Tibial nerve (tissue), 4 donors: ENCODE measurements at regions not wholly inside any gene's neighbourhood (a gene's known extent, or its start where the extent isn't known, plus 50 kb on each side); places are given as distances from the start of the nearest gene placed in this dataset.

ENCODE experiments used
- DNase-seq, 2 donors: peaks; one replicate each; pipeline ENCODE4 v3.0.0-alpha.2; 2019; ENCODE audit warnings: low spot score in 2 of 2
- H3K27ac ChIP-seq, 4 donors: fragments of 200-600 bp; sonication (generic) in 3 of 4; one replicate each; pipeline ENCODE4 v1.5.1; 2017 to 2019; ENCODE audit warnings: mild to moderate bottlenecking in 1 of 4
- H3K27me3 ChIP-seq, 2 donors: fragments of 200-600 bp; sonication (generic) in 1 of 2; one replicate each; pipeline versions ENCODE4 v1.5.1 to v1.6.0; 2017 to 2019
- H3K36me3 ChIP-seq, 3 donors: fragments of 200-600 bp; sonication (generic); one replicate each; pipeline ENCODE4 v1.5.1; 2018 to 2019
- H3K4me1 ChIP-seq, 4 donors: fragments of 200-600 bp; sonication (generic) in 3 of 4; one replicate each; pipeline ENCODE4 v1.5.1; 2017 to 2019
- H3K4me3 ChIP-seq, 4 donors: fragments of 200-600 bp; sonication (generic) in 3 of 4; one replicate each; pipeline ENCODE4 v1.5.1; 2017 to 2019; ENCODE audit warnings: mild to moderate bottlenecking in 1 of 4, moderate library complexity in 1 of 4
- H3K9me3 ChIP-seq, 4 donors: fragments of 200-600 bp; sonication (generic) in 3 of 4; one replicate each; pipeline ENCODE4 v1.5.1; 2017 to 2019
- EP300 ChIP-seq, 2 donors: sonication (generic); formaldehyde crosslinking; IDR thresholded peaks; one replicate each; pipeline ENCODE4 v1.6.1; 2017; ENCODE audit warnings: antibody characterized with exemption in 2 of 2, mild to moderate bottlenecking in 1 of 2
- POLR2A ChIP-seq, 2 donors: fragments of 450-650 bp; IDR thresholded peaks; one replicate each; pipeline ENCODE4 v1.6.1; 2017; ENCODE audit warnings: antibody characterized with exemption in 2 of 2, mild to moderate bottlenecking in 2 of 2, moderate library complexity in 2 of 2
- WGBS, 2 donors: methylation state at CpG; one replicate each; pipeline ENCODE4 v1.1.5; 2018; 5-methylcytosine and 5-hydroxymethylcytosine counted together
- TF ChIP-seq, protein P1 (sequence below), 5 experiments: fragments of 200-600 bp in 3 of 5; fragments of 450-650 bp in 2 of 5; sonication (generic) in 3 of 5; IDR thresholded peaks; one replicate each; pipeline ENCODE4 v1.5.1; 2016 to 2019; ENCODE audit warnings: antibody characterized with exemption in 5 of 5, mild to moderate bottlenecking in 3 of 5, moderate library complexity in 2 of 5

- H3K4me1 ChIP-seq: no peaks in the 10 kb centered on the region
- no peaks in the 10 kb centered on the region for H3K36me3 ChIP-seq
- 87 to 90% methylated on average over 4 of the region's 4 CpGs for WGBS, 2 donors
- no peak overlapping the region for H3K4me3 ChIP-seq
- H3K27me3 ChIP-seq: no peaks in the 10 kb centered on the region
- H3K27ac ChIP-seq: no peak overlapping the region
- TF ChIP-seq POLR2A (IDR thresholded peaks at IDR 0.05): no peak
- TF ChIP-seq, protein P1, sequence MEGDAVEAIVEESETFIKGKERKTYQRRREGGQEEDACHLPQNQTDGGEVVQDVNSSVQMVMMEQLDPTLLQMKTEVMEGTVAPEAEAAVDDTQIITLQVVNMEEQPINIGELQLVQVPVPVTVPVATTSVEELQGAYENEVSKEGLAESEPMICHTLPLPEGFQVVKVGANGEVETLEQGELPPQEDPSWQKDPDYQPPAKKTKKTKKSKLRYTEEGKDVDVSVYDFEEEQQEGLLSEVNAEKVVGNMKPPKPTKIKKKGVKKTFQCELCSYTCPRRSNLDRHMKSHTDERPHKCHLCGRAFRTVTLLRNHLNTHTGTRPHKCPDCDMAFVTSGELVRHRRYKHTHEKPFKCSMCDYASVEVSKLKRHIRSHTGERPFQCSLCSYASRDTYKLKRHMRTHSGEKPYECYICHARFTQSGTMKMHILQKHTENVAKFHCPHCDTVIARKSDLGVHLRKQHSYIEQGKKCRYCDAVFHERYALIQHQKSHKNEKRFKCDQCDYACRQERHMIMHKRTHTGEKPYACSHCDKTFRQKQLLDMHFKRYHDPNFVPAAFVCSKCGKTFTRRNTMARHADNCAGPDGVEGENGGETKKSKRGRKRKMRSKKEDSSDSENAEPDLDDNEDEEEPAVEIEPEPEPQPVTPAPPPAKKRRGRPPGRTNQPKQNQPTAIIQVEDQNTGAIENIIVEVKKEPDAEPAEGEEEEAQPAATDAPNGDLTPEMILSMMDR (IDR thresholded peaks at IDR 0.05): no peak
- TF ChIP-seq EP300 (IDR thresholded peaks at IDR 0.05): no peak
- peaks cover 0 to 4% (median 0%) of the 10 kb centered on the region in 4 donors for H3K9me3 ChIP-seq
- DNase-seq: no peak
These were observed 411.5 kb downstream of the PLK2 start for GRCh38 chr5:58048185-58048925.

DNA sequence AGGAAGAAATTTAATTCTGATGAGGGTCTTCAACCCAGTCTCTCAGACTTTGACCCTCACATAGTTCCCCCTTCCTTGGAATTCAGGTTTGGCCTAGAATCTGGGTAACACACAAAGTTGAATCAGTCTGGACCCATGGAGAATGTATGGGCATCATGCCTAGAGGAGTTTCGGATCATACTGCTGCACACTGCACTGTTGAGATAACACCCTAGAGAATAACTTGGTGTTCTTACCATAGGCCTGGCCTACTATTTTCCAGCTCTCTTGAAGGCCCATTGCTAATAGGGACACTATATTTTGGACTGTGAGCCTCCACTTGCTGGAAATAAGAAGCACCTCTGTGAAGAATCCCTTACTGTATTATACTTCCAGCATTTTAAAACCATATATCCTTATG is 413.5 kb downstream of the PLK2 start:
- WGBS, 2 donors: 68 to 75% methylated on average over 1 of the region's 1 CpG
- H3K4me1 ChIP-seq: no peaks in the 10 kb centered on the region
- DNase-seq: no peak

GRCh38 chr5:58044166-58044565 is 415.7 kb downstream of the PLK2 start:
- H3K4me1 ChIP-seq: no peaks in the 10 kb centered on the region
- H3K9me3 ChIP-seq: no peaks in the 10 kb centered on the region
- TF ChIP-seq POLR2A (IDR thresholded peaks at IDR 0.05) (no peak), EP300 (IDR thresholded peaks at IDR 0.05) (no peak)
- TF ChIP-seq, protein P1 (IDR thresholded peaks at IDR 0.05): no peak
- H3K27me3 ChIP-seq: no peaks in the 10 kb centered on the region
- WGBS, 2 donors: 85 to 88% methylated on average over 6 of the region's 6 CpGs
- H3K4me3 ChIP-seq: no peak overlapping the region
- no peak overlapping the region for H3K27ac ChIP-seq
- DNase-seq: no peak
- H3K36me3 ChIP-seq: no peaks in the 10 kb centered on the region

More for the DNA sequence above, 413.5 kb downstream of the PLK2 start:
- Histone ChIP-seq H3K36me3 (no peaks in the 10 kb centered on the region), H3K27me3 (no peaks in the 10 kb centered on the region), H3K4me3 (no peak overlapping the region), H3K9me3 (no peaks in the 10 kb centered on the region), H3K27ac (no peak overlapping the region)
- TF ChIP-seq EP300 (IDR thresholded peaks at IDR 0.05) (no peak), POLR2A (IDR thresholded peaks at IDR 0.05) (no peak)
- TF ChIP-seq, protein P1 (IDR thresholded peaks at IDR 0.05): no peak

DNA sequence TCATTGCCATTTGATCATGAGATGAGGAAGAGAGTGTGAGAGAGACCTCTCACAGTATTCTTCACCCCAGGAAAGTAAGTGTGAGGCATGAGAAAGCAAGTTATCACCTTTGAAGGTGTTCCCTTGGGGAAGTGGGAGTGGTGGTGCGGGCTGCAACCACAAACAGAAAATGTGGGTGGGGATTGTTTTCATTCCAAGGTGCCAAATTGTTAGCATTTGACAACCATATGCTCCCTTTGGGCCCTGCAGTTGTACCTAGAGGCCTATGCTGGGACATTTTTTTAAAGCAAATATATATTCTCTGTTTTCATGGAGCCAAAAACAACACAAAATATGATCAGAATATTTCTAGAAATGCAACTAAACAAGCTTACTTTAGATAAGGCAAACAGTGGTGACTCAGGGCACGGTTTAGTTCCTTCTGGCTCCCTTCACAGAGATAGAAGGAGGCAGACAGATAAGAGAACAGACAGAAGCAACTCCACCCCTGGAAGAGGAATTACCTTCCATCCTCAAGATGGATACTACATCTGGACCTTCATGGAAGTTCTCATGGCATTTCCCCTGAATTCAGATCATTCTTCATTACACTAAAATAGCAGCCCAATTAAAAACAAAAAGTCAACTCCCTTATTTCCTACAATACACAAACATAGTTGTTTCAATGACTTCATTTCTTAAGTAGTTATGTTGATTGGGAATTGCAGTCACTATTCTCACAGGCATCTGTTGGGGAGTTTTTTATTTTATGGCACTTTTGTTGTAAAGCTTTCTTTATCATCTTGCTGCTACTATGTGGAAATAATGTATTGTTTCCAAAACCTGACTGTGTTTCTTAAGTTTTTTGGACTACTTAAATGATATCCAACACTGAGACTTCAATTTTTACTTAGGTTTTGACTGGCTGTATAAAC is 416.6 kb downstream of the PLK2 start:
- WGBS, 2 donors: 87 to 88% methylated on average over 2 of the region's 2 CpGs
- no peaks in the 10 kb centered on the region for H3K27me3 ChIP-seq
- no peak overlapping the region for H3K27ac ChIP-seq
- DNase-seq: no peak
- no peaks in the 10 kb centered on the region for H3K9me3 ChIP-seq
- no peak overlapping the region for H3K4me3 ChIP-seq
- no peaks in the 10 kb centered on the region for H3K36me3 ChIP-seq
- TF ChIP-seq, protein P1 (IDR thresholded peaks at IDR 0.05): no peak
- no peak for TF ChIP-seq POLR2A (IDR thresholded peaks at IDR 0.05)
- no peak for TF ChIP-seq EP300 (IDR thresholded peaks at IDR 0.05)
- no peaks in the 10 kb centered on the region for H3K4me1 ChIP-seq

- 95 to 100% methylated on average over 3 of the region's 3 CpGs for WGBS, 2 donors
- no peaks in the 10 kb centered on the region for H3K36me3 ChIP-seq
- no peaks in the 10 kb centered on the region for H3K4me1 ChIP-seq
- no peak overlapping the region for H3K27ac ChIP-seq
- H3K9me3 ChIP-seq: no peaks in the 10 kb centered on the region
- no peak overlapping the region for H3K4me3 ChIP-seq
- TF ChIP-seq, protein P1 (IDR thresholded peaks at IDR 0.05): no peak
- no peak for TF ChIP-seq POLR2A (IDR thresholded peaks at IDR 0.05)
- H3K27me3 ChIP-seq: no peaks in the 10 kb centered on the region
- DNase-seq: no peak
These were observed 418.0 kb downstream of the PLK2 start for GRCh38 chr5:58041884-58042283.
